HG02610 (cell line): ENCODE measurements at regions not wholly inside any gene's neighbourhood (a gene's known extent, or its start where the extent isn't known, plus 50 kb on each side); places are given as distances from the start of the nearest gene placed in this dataset.

Experiments used
- ATAC-seq: cut with Tn5 transposase; IDR thresholded peaks from one replicate; pipeline ENCODE4 v1.9.1; 2021; ENCODE audit warnings: mild to moderate bottlenecking, moderate library complexity; ENCODE audit not compliant: unreplicated experiment

GRCh38 chr2:7666596-7667259 lies 749.5 kb downstream of the RNF144A start:
- no peak for ATAC-seq

- ATAC-seq = no peak
Observed at GRCh38 chr2:7667260-7667757, 750.1 kb downstream of the RNF144A start.

DNA sequence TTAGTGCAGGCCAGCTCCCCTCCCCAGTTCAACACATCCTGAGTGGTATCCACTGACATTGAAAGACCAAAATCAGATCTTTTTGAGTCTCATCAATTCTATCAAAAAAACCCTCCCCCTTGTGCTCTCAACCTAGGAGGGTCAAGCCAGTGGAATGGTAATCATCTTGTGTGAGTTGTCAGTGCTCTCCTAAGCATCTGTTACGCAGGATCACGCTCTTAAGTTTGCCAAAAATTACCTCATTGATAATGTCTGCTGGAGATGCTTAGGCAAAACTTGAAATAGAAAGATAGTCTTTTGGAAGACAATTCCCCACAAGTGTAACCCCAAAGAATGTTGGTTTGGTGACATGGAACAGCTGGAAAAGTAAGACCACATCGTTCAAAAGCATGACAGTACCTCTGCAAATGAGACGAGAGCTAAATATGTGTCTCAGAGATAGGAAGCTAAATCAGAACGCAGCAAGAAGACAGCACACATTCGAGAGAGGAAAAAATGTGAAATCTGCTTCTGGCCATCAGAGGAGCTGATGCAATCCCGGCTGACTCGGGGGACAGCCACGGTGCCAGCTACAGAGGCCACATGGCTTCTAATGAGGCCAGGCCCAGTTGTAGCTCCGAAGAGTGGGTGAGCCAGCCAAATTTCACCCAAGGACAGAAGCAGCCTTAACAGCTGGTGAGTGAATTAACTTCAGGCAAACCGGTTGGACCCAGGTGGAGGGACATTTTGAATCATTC lies 753.9 kb downstream of the RNF144A start:
- ATAC-seq = no peak

DNA sequence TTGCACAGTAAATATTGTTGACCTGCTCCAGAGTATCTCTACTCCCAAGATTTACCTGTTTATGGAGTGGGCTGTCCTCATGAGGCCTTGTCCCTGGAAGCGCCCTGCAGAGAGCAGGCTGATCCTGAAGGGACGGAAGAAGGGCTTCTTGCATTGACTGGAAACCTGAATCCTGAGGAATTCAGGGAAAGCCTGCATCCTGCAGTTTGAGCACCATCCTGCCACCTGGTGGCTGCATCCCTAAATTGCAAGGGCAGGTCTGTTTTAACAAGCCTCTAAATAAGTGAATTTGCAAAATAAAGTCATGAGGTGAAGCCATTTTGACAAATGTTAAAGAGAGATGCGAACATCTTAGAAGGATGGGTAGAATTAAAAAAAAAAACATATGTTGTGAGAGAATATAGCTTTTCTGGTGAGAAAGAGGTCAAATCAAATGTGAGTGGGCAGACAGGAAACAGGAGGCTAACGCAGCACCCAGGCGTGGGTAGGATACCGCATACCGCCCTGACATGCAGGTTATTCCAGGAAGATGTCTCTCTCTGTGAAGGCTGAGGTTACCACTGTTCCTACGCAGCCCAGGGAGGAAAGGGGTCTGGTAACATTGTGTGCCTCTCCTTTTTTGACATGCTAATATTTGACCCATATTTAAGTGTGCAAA lies 754.9 kb downstream of the RNF144A start:
- no peak for ATAC-seq

GRCh38 chr2:7672685-7673071 lies 755.5 kb downstream of the RNF144A start:
- no peak for ATAC-seq

- ATAC-seq = no peak
Observed at GRCh38 chr2:7673101-7673500, 755.9 kb downstream of the RNF144A start.

DNA sequence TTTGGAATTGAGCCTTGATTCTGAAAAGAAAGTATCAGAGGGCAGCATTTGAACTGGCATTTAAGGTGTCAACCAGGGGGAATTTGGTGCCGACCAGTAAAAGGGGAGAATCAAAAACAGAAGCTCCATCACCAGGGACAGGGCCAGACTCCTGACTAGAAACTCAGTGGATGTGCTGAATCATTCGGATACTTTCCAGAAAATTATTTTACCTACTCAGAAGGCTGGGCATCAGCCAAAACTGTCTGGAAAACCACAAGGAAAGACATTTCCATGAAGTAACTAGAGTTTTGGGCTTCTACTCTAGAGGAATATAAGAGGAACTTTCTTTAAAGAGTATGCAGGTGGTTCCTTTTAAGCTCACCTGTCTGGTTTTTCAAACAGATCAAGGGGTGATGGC lies 756.6 kb downstream of the RNF144A start:
- no peak for ATAC-seq

- no peak for ATAC-seq
Observed at GRCh38 chr2:7674606-7675005, 757.4 kb downstream of the RNF144A start.

- no peak for ATAC-seq
Observed at GRCh38 chr2:7676714-7677113, 759.5 kb downstream of the RNF144A start.

DNA sequence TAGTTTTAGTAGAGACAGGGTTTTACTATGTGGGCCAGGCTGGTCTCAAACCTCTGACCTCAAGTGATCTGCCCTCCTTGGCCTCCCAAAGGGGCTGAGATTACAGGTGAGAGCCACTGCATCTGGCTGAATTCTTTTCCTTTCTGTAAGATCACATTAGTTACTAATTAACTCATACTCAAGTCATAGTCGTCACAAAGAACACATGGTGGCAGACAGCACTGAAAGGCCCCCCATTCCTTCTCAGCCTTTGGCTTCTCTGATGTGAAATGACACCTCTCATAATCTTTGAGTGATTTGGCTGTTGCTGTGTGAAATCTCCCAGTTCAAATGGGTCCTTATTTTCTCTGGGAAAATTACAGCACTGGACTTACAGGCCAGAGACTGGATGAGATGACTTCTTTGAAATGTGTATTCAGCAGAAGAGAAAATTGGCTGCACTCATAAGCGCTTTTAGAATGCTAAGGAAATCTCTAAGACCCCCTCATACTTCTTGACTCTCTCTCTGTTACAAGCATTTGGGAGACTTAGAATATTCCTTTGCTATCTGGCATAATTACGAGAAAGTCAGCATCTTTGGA lies 764.8 kb downstream of the RNF144A start:
- no peak for ATAC-seq

GRCh38 chr2:7683196-7683595 lies 766.0 kb downstream of the RNF144A start:
- no peak for ATAC-seq

DNA sequence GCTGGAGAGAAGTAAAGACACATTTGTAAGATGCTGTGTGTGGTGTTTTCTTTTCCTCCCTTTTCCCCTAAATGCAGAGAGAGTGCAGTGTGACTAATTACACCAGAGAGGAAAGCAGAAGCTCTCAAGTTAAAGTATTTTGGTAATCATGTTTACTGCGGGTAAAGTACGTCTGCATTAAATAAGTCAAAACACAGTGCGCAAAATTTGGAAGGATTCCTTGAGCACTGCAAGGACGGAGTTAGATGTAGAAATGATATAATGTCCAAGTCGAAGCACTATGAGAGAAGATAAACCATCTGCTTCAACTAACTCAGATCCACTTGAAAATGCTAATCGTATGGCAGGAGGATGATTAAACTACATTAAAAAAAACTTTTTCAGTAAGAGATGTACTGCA lies 766.5 kb downstream of the RNF144A start:
- no peak for ATAC-seq

- no peak for ATAC-seq
Observed at GRCh38 chr2:7685342-7686015, 768.3 kb downstream of the RNF144A start.

DNA sequence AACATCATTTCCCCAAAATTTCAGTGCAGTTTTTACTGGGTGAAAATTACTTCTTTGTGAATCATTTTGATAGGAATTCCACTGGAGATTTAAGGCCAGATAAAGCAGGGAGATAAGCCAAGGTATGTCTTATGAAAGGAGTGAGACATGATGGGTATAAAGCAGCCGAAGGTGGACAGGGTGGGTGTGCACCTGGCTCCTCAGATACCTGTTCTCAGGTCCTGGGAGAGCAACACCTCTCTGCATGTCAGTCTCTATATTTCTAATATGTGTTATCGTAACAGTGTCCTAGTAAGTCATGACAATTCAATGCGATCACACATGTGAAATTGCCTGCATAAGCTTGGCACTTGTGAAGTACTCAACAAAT lies 768.8 kb downstream of the RNF144A start:
- ATAC-seq = no peak

GRCh38 chr2:7691961-7692656 lies 774.9 kb downstream of the RNF144A start:
- ATAC-seq = no peak

DNA sequence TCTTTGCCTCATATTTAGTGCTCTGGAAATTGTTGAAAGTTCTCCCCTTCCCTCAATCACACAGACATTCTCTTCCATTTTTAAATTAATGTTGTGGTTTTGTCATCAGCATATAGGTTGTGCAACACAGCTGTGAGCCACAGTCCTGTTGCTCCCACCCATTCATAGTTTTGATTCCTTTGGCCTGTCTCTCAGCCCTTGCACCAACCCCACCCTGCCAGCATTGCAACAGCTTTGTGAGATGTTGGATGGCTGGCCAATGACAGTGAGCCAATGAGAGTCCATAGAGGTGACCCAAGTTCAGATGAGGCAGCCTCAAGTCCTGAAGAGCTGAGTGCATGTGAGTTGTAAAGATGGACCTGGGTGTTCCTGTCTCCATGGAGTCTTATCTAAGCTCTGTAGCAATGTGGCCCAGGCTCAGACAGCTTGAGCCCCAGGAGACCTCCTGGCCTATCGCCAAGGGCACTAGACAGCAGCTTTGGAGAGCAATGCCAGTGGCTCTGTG lies 775.5 kb downstream of the RNF144A start:
- ATAC-seq = no peak

DNA sequence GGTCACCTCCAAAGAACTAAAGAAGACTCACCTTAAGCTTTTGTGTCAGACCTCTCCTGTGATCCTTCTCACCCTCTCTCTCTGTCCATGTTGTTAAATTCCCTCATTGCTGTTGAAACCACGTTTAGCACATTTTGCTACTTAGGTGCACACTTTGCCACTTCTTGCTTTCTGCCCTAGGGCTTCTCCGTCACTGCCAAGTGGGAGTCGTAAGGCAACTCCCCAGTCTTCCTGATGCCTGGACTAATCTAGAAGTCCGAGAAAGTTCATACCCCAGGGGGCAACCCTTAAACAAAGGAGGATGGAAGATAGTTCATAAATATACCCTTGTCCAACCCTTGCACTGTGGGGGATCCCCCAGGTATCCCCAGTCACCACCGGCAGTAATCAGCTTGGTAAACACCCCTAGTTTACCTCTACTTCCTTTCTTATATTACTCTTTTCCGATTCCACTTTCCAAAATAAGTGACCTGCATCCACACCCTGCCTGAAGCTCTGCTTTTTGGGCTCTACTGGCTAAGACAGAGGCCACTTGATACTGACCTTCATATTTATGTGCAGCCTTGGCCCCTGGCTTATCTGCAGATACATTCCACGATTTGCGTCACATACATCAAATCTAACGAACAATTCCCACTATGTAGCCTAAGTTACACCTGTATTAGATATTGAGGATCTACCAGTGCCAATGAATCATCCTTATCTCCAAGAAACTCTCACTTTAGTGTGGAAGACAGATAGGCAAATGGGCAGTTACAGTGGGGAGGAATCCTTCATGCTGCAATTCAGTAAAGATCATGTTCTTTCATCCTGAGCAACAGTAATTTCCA lies 776.2 kb downstream of the RNF144A start:
- no peak for ATAC-seq

- ATAC-seq = no peak
Observed at GRCh38 chr2:7694076-7694985, 777.1 kb downstream of the RNF144A start.
